Astrocyte (in vitro differentiated cells and primary cell): ENCODE measurements at regions not wholly inside any gene's neighbourhood (a gene's known extent, or its start where the extent isn't known, plus 50 kb on each side); places are given as distances from the start of the nearest gene placed in this dataset.

Source experiments
- EZH2 ChIP-seq: IDR thresholded peaks from 2 replicates; pipeline ENCODE4 v1.6.1; 2012; ENCODE audit warnings: mild to moderate bottlenecking, low read length, inconsistent platforms; ENCODE audit not compliant: insufficient read depth
- TF ChIP-seq, protein P1 (sequence below): IDR thresholded peaks from 2 replicates; pipeline ENCODE4 v1.5.1; 2011; ENCODE audit warnings: low read depth, mild to moderate bottlenecking, inconsistent platforms, low read length, moderate library complexity; ENCODE audit not compliant: insufficient read depth

- TF ChIP-seq, protein P1, sequence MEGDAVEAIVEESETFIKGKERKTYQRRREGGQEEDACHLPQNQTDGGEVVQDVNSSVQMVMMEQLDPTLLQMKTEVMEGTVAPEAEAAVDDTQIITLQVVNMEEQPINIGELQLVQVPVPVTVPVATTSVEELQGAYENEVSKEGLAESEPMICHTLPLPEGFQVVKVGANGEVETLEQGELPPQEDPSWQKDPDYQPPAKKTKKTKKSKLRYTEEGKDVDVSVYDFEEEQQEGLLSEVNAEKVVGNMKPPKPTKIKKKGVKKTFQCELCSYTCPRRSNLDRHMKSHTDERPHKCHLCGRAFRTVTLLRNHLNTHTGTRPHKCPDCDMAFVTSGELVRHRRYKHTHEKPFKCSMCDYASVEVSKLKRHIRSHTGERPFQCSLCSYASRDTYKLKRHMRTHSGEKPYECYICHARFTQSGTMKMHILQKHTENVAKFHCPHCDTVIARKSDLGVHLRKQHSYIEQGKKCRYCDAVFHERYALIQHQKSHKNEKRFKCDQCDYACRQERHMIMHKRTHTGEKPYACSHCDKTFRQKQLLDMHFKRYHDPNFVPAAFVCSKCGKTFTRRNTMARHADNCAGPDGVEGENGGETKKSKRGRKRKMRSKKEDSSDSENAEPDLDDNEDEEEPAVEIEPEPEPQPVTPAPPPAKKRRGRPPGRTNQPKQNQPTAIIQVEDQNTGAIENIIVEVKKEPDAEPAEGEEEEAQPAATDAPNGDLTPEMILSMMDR: no peak
- no peak for TF ChIP-seq EZH2
Observed at GRCh38 chr2:85963068-85963467, 74.3 kb upstream of the ST3GAL5 start.
